CD4-positive, alpha-beta T cell (primary cell): ENCODE measurements at regions not wholly inside any gene's neighbourhood (a gene's known extent, or its start where the extent isn't known, plus 50 kb on each side); places are given as distances from the start of the nearest gene placed in this dataset.

ENCODE experiments used
- ATAC-seq: fragments of 200-7000 bp; cut with Tn5 transposase; one replicate; pipeline ENCODE4 v1.10.0; 2022; ENCODE audit warnings: mild to moderate bottlenecking; ENCODE audit not compliant: poor library complexity
- CTCF ChIA-PET: fragments of 350-600 bp; sonication (Branson Sonifier 250); formaldehyde crosslinking; loops from one replicate; lab custom pipeline; 2021; ENCODE audit warnings: antibody characterized with exemption, inconsistent platforms; lab: Charles Lee
- POLR2A ChIA-PET: fragments of 350-600 bp; sonication (Branson Sonifier 250); formaldehyde crosslinking; loops from one replicate; lab custom pipeline; 2021; ENCODE audit warnings: antibody characterized with exemption, inconsistent platforms; lab: Charles Lee
- DNase-seq, 14 experiments: peaks; one replicate each; pipeline ENCODE4 v3.0.0-alpha.2; 2013 to 2020; ENCODE audit warnings: mixed read lengths in 2 of 14
- H3K27ac ChIP-seq, 2 donors: one replicate each; pipeline versions ENCODE4 v1.5.1 to v1.7.0; 2013; ENCODE audit warnings: low read length in 2 of 2, low read depth in 1 of 2, mild to moderate bottlenecking in 1 of 2
- H3K27me3 ChIP-seq, 2 experiments: 1 replicate in 1 of 2; 2 replicates in 1 of 2; pipeline versions ENCODE4 v1.6.1 to v1.7.0; 2013; ENCODE audit warnings: low read length in 2 of 2, control low read depth in 1 of 2, mild to moderate bottlenecking in 1 of 2, moderate library complexity in 1 of 2; ENCODE audit not compliant: insufficient read depth in 2 of 2, control insufficient read depth in 1 of 2
- H3K36me3 ChIP-seq: one replicate; pipeline ENCODE4 v1.6.1; 2013; ENCODE audit warnings: low read length, control low read depth; ENCODE audit not compliant: insufficient read depth
- H3K4me1 ChIP-seq: one replicate; pipeline ENCODE4 v1.6.1; 2013; ENCODE audit warnings: low read length, control low read depth; ENCODE audit not compliant: insufficient read depth
- H3K4me3 ChIP-seq: one replicate; pipeline ENCODE4 v1.5.1; 2013; ENCODE audit warnings: mild to moderate bottlenecking, low read length, moderate library complexity
- H3K9me3 ChIP-seq, 2 experiments: 1 replicate in 1 of 2; 2 replicates in 1 of 2; pipeline versions ENCODE4 v1.6.1 to v1.7.0; 2013; ENCODE audit warnings: low read length in 2 of 2, mild to moderate bottlenecking in 2 of 2, control low read depth in 1 of 2, moderate library complexity in 1 of 2; ENCODE audit not compliant: control insufficient read depth in 1 of 2, insufficient read depth in 1 of 2
- H3K27ac Mint-ChIP-seq: one replicate; pipeline ENCODE4 v1.8.0; 2020; ENCODE audit warnings: mixed read lengths
- H3K27me3 Mint-ChIP-seq: one replicate; pipeline ENCODE4 v1.8.0; 2021; ENCODE audit warnings: mixed read lengths
- H3K36me3 Mint-ChIP-seq: one replicate; pipeline ENCODE4 v1.8.0; 2021; ENCODE audit warnings: low read depth, mixed read lengths
- H3K4me1 Mint-ChIP-seq: one replicate; pipeline ENCODE4 v1.8.0; 2021; ENCODE audit warnings: low read depth, mixed read lengths
- H3K4me3 Mint-ChIP-seq: one replicate; pipeline ENCODE4 v1.8.0; 2020; ENCODE audit warnings: mild to moderate bottlenecking, mixed read lengths
- H3K9me3 Mint-ChIP-seq: one replicate; pipeline ENCODE4 v1.8.0; 2020; ENCODE audit warnings: mixed read lengths
- intact Hi-C, 2 experiments: fragments of 100-400 bp; cut with DNase I in 1 of 2; cut with micrococcal nuclease in 1 of 2; formaldehyde crosslinking; loops; one replicate each; pipeline versions ENCODE4 v1.15.1 to v1.9.0; 2023 to 2025; cut with DNase I, micrococcal nuclease
- TF ChIP-seq, protein P1 (sequence below): fragments of 200-600 bp; IDR thresholded peaks from one replicate; pipeline ENCODE4 v1.8.0; 2022; ENCODE audit warnings: antibody characterized with exemption, mild to moderate bottlenecking

DNA sequence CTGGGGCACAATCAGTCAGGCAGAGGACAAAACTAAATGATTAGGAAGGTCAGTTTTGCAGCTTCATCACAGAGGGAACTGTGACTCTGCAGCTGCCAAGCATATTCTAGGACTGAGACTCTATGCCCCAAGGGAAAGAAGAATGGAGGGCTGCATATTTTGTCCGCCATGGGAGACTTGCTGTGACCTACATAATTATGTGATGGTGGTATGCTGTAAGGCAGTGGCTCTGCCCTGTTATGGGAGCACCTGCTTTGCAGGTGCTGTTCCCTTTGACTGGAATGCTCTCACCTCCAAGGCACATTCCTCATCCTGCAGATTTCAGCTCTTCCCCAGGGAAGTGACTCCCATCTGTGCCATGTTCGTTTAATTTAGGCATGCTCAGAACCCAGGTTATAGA is 261.9 kb upstream of the EPHA4 start:
- Histone ChIP-seq H3K9me3 (no peaks in the 10 kb centered on the region), H3K27me3 (no peaks in the 10 kb centered on the region), H3K4me1 (no peaks in the 10 kb centered on the region), H3K36me3 (no peaks in the 10 kb centered on the region), H3K4me3 (no peak overlapping the region), H3K27ac (no peak overlapping the region)
- intact Hi-C loops: no loop called here
- Mint-ChIP-seq H3K4me3 (no peak overlapping the region), H3K4me1 (no peaks in the 10 kb centered on the region), H3K9me3 (peaks cover 2% of the 10 kb centered on the region), H3K36me3 (no peaks in the 10 kb centered on the region), H3K27me3 (no peaks in the 10 kb centered on the region), H3K27ac (no peak overlapping the region)
- ATAC-seq (no peak), DNase-seq (no peak)
- TF ChIP-seq, protein P1, sequence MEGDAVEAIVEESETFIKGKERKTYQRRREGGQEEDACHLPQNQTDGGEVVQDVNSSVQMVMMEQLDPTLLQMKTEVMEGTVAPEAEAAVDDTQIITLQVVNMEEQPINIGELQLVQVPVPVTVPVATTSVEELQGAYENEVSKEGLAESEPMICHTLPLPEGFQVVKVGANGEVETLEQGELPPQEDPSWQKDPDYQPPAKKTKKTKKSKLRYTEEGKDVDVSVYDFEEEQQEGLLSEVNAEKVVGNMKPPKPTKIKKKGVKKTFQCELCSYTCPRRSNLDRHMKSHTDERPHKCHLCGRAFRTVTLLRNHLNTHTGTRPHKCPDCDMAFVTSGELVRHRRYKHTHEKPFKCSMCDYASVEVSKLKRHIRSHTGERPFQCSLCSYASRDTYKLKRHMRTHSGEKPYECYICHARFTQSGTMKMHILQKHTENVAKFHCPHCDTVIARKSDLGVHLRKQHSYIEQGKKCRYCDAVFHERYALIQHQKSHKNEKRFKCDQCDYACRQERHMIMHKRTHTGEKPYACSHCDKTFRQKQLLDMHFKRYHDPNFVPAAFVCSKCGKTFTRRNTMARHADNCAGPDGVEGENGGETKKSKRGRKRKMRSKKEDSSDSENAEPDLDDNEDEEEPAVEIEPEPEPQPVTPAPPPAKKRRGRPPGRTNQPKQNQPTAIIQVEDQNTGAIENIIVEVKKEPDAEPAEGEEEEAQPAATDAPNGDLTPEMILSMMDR: no peak
- ChIA-PET CTCF (no interaction called here), POLR2A (no interaction called here)

DNA sequence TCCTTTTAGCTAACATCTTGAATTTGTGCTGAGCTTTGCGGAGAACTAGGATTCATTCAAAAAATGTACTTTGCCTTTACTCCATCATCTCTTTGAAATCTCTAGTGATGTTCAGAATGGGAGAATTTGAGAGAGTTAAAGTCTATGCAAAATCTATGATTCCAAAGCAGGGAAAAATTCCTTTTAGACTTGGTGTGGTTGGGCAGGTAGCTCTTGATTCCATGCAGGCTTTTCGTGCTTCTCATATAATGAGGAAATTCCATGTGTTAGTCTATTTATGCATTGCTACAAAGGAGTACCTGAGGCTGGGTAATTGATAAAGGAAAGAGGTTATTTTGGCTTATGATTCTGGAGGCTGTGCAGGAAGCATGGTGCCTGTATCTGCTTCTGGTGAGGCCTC is 258.9 kb upstream of the EPHA4 start:
- DNase-seq (no peak), ATAC-seq (no peak)
- H3K9me3 ChIP-seq: no peaks in the 10 kb centered on the region
- Mint-ChIP-seq H3K27me3 (no peaks in the 10 kb centered on the region), H3K4me1 (no peaks in the 10 kb centered on the region), H3K9me3 (peaks cover 5% of the 10 kb centered on the region), H3K27ac (no peak overlapping the region), H3K36me3 (no peaks in the 10 kb centered on the region), H3K4me3 (no peak overlapping the region)
- intact Hi-C loops: no loop called here
- ChIA-PET POLR2A (no interaction called here), CTCF (no interaction called here)
- H3K36me3 ChIP-seq: no peaks in the 10 kb centered on the region
- no peak overlapping the region for H3K27ac ChIP-seq
- TF ChIP-seq, protein P1: no peak
- H3K4me1 ChIP-seq: no peaks in the 10 kb centered on the region
- no peaks in the 10 kb centered on the region for H3K27me3 ChIP-seq
- H3K4me3 ChIP-seq: no peak overlapping the region

DNA sequence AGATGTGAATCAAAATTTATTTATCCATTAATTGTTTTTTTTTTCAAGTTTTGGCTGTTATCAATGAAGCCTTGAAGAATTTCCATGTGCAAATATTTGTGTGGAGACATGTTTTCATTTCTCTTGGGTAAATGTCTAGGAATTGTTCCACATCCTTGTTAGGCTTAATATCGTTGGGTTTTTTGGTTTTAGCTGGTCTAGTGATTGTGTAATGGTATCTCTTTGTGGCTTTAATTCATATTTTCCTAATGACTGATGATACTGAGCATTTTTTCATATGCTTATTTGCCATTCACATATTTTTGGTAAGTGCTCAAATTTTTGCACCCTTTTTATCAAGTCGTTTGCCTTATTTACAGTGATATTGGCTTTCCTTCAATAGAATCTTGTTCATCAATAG is 250.3 kb upstream of the EPHA4 start:
- POLR2A ChIA-PET: no interaction called here
- CTCF ChIA-PET: no interaction called here
- DNase-seq (no peak), ATAC-seq (no peak)
- Mint-ChIP-seq H3K27ac (no peak overlapping the region), H3K4me3 (no peak overlapping the region), H3K4me1 (no peaks in the 10 kb centered on the region), H3K27me3 (no peaks in the 10 kb centered on the region), H3K36me3 (no peaks in the 10 kb centered on the region), H3K9me3 (peaks cover 6% of the 10 kb centered on the region)
- intact Hi-C loops: no loop called here
- H3K27ac ChIP-seq: no peak overlapping the region
- H3K4me3 ChIP-seq: no peak overlapping the region
- TF ChIP-seq, protein P1: no peak
- H3K9me3 ChIP-seq: no peaks in the 10 kb centered on the region
- no peaks in the 10 kb centered on the region for H3K36me3 ChIP-seq
- no peaks in the 10 kb centered on the region for H3K4me1 ChIP-seq
- H3K27me3 ChIP-seq: no peaks in the 10 kb centered on the region
